ENCODE measurements at regions not wholly inside any gene's neighbourhood (a gene's known extent, or its start where the extent isn't known, plus 50 kb on each side); places are given as distances from the start of the nearest gene placed in this dataset.

DNA sequence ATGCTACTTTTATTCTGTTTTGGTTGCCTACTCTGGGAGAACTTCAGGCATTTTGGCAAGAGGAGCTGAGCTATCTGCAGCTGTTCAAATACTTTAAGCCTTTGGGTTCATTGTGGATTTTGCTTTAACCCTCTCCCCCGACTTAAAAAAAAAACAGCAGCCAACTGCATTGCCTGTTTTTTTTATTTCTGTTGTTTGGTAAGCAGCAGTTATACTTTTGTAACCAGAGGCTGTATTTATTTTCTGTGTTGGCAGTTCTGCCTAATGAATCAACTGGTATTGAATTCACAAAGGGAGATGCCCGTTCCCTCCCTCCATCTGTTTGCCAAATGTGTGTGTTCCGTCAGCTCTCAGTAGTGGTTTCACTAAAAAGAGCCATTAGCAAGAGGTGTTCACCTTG lies 484.0 kb downstream of the UTRN start:
- H3K9ac ChIP-seq (ENCODE audit: extremely low read depth, insufficient read length, low read length) = no peak overlapping the region
- H2AK5ac ChIP-seq (ENCODE audit: insufficient read length, low read length) = no peak overlapping the region
- H3K23ac ChIP-seq (ENCODE audit: insufficient read length, low read depth, low read length) = no peak overlapping the region
- Mint-ChIP-seq H3K9me3 (no peaks in the 10 kb centered on the region; a peak in 1 of 5 replicates), H3K27me3 (ENCODE audit: low read depth) (no peaks in the 10 kb centered on the region), H3K4me3 (no peak overlapping the region), H3K36me3 (ENCODE audit: insufficient read depth in 1 of 3, low read depth in 3 of 3) (peaks cover 9 to 22% (median 16%) of the 10 kb centered on the region in 3 experiments; a peak in 6 of 7 replicates), H3K4me1 (peaks cover 29 to 33% of the 10 kb centered on the region in 2 experiments), H3K27ac (peak overlapping the region in 2 of 3 experiments; percentile 73 to 92; a peak in 5 of 7 replicates)
- no peaks in the 10 kb centered on the region for H3K79me1 ChIP-seq (ENCODE audit: insufficient read depth, low read depth, low read length, poor library complexity, severe bottlenecking)
- H3T11ph ChIP-seq (ENCODE audit: low read length) = no peak overlapping the region
- H3K23me2 ChIP-seq (ENCODE audit: insufficient read length, low read depth, low read length, poor library complexity, severe bottlenecking) = no peaks in the 10 kb centered on the region
- H3K79me2 ChIP-seq (ENCODE audit: insufficient read depth, low read length) = no peaks in the 10 kb centered on the region
- H3K27me3 ChIP-seq (ENCODE audit: insufficient read depth, low read length) = no peaks in the 10 kb centered on the region
- H4K91ac ChIP-seq (ENCODE audit: insufficient read length, low read depth, low read length) = no peak overlapping the region
- no peak overlapping the region for H4K5ac ChIP-seq (ENCODE audit: insufficient read length, low read depth, low read length)
- H2BK12ac ChIP-seq (ENCODE audit: insufficient read length, low read depth, low read length) = no peak overlapping the region
- H2AFZ ChIP-seq (ENCODE audit: low read length) = no peak overlapping the region
- WGBS (ENCODE audit: extremely low coverage, insufficient read length, low lambda C conversion rate) = no CpG with 5 or more reads among the region's 3 CpGs
- TF ChIP-seq, protein P1, sequence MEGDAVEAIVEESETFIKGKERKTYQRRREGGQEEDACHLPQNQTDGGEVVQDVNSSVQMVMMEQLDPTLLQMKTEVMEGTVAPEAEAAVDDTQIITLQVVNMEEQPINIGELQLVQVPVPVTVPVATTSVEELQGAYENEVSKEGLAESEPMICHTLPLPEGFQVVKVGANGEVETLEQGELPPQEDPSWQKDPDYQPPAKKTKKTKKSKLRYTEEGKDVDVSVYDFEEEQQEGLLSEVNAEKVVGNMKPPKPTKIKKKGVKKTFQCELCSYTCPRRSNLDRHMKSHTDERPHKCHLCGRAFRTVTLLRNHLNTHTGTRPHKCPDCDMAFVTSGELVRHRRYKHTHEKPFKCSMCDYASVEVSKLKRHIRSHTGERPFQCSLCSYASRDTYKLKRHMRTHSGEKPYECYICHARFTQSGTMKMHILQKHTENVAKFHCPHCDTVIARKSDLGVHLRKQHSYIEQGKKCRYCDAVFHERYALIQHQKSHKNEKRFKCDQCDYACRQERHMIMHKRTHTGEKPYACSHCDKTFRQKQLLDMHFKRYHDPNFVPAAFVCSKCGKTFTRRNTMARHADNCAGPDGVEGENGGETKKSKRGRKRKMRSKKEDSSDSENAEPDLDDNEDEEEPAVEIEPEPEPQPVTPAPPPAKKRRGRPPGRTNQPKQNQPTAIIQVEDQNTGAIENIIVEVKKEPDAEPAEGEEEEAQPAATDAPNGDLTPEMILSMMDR (conservative IDR thresholded peaks at IDR 0.05) = no peak
- H3K27ac ChIP-seq (ENCODE audit: insufficient read length, low read depth, low read length) = no peak overlapping the region
- H3K4ac ChIP-seq (ENCODE audit: low read depth, low read length) = no peak overlapping the region
- H3K56ac ChIP-seq (ENCODE audit: insufficient read length, low read depth, low read length) = no peak overlapping the region
- no peak overlapping the region for H4K8ac ChIP-seq (replicated peaks; ENCODE audit: insufficient read length, low read depth, low read length)
- H2BK15ac ChIP-seq (ENCODE audit: low read depth, low read length) = no peak overlapping the region
- 0 out of 2 replicates have a peak, but pooled peaks cover 5% of the 10 kb centered on the region for H3K4me1 ChIP-seq (ENCODE audit: insufficient read depth, low read length)
- H3K4me2 ChIP-seq (ENCODE audit: insufficient read depth, insufficient read length, low read length) = no peak overlapping the region
- no peak overlapping the region for H3K18ac ChIP-seq (ENCODE audit: insufficient read length, low read depth, low read length)
- H2BK5ac ChIP-seq (ENCODE audit: insufficient read length, low read length) = no peak overlapping the region
- no peaks in the 10 kb centered on the region for H4K20me1 ChIP-seq (ENCODE audit: control insufficient read depth, insufficient read depth, insufficient read length)
- H2BK120ac ChIP-seq (ENCODE audit: low read depth, low read length, poor library complexity, severe bottlenecking) = no peak overlapping the region
- no peak overlapping the region for H2BK20ac ChIP-seq (ENCODE audit: low read depth, low read length, poor library complexity, severe bottlenecking)
- no peaks in the 10 kb centered on the region for H3K9me3 ChIP-seq (ENCODE audit: control insufficient read depth, low read depth, low read length)
- no peak overlapping the region for H3K14ac ChIP-seq (ENCODE audit: insufficient read depth, low read length)
- DNase-seq = no peak

Measured in H9 (cell line).